Endothelial cell of umbilical vein (primary cell): ENCODE measurements at regions not wholly inside any gene's neighbourhood (a gene's known extent, or its start where the extent isn't known, plus 50 kb on each side); places are given as distances from the start of the nearest gene placed in this dataset.

ENCODE experiments used
- BruUV-seq: library from RNA; stranded (reverse); fragments of 400-500 nt; replicated peaks from 2 replicates; lab custom pipeline; 2021; lab: Mats Ljungman, UMichigan
- CTCF ChIA-PET: fragments of 300-600, 350-600 bp; sonication (Branson Sonifier 250); formaldehyde crosslinking; loops from one replicate; lab custom pipeline; 2021; ENCODE audit warnings: antibody characterized with exemption, inconsistent platforms; lab: Charles Lee
- POLR2A ChIA-PET: fragments of 300-600, 350-600 bp; sonication (Branson Sonifier 250); formaldehyde crosslinking; loops from one replicate; lab custom pipeline; 2021; ENCODE audit warnings: antibody characterized with exemption, inconsistent platforms; lab: Charles Lee
- DNase-seq: peaks from one replicate; pipeline ENCODE4 v3.0.0-alpha.2; 2011; ENCODE audit warnings: low read depth, low spot score
- FAIRE-seq: peaks from 2 replicates; lab custom pipeline; 2011; peaks lifted over from hg19 to GRCh38; lab: Jason Lieb, UNC
- H2AFZ ChIP-seq: 2 replicates; pipeline ENCODE4 v1.6.0; 2012; ENCODE audit warnings: low read depth, low read length, control low read depth, inconsistent platforms
- H3K27ac ChIP-seq: 2 replicates; pipeline ENCODE4 v1.5.1; 2011; ENCODE audit warnings: low read depth, mild to moderate bottlenecking, control low read depth, low read length, moderate library complexity; ENCODE audit not compliant: insufficient read depth
- H3K27me3 ChIP-seq, 2 experiments: 2 replicates each; pipeline versions ENCODE4 v1.6.0 to v1.6.1; 2011; ENCODE audit warnings: low read length in 2 of 2, mixed read lengths in 1 of 2; ENCODE audit not compliant: control insufficient read depth in 2 of 2, insufficient read depth in 2 of 2
- H3K36me3 ChIP-seq, 2 experiments: 2 replicates in 1 of 2; 3 replicates in 1 of 2; pipeline ENCODE4 v1.5.1; 2011; ENCODE audit warnings: low read length in 2 of 2, mild to moderate bottlenecking in 1 of 2, moderate library complexity in 1 of 2; ENCODE audit not compliant: control insufficient read depth in 2 of 2, insufficient read depth in 2 of 2; ENCODE audit errors: extremely low read depth in 1 of 2
- H3K4me1 ChIP-seq: 3 replicates; pipeline ENCODE4 v1.5.1; 2011; ENCODE audit warnings: mild to moderate bottlenecking, low read length; ENCODE audit not compliant: control insufficient read depth, insufficient read depth; ENCODE audit errors: extremely low read depth
- H3K4me2 ChIP-seq: 2 replicates; pipeline ENCODE4 v1.6.1; 2011; ENCODE audit warnings: low read length, control low read depth, mixed read lengths; ENCODE audit not compliant: insufficient read depth
- H3K4me3 ChIP-seq, 3 experiments: fragments of 200-600 bp in 1 of 3; sonication (generic), shearing (Covaris generic) in 1 of 3; replicated peaks in 1 of 3; 2 replicates each; pipeline ENCODE4 v1.5.1; 2011 to 2016; ENCODE audit warnings: control low read depth in 3 of 3, low read length in 3 of 3, mild to moderate bottlenecking in 2 of 3, inconsistent platforms in 1 of 3, low read depth in 1 of 3, moderate library complexity in 1 of 3; ENCODE audit not compliant: insufficient read depth in 1 of 3
- H3K79me2 ChIP-seq: 2 replicates; pipeline ENCODE4 v1.6.0; 2012; ENCODE audit warnings: low read length, inconsistent platforms; ENCODE audit not compliant: control insufficient read depth, insufficient read depth
- H3K9ac ChIP-seq: replicated peaks from 2 replicates; pipeline ENCODE3; 2011; ENCODE audit warnings: low read length, control low read depth; ENCODE audit not compliant: insufficient read depth; ENCODE audit errors: extremely low read depth
- H3K9me1 ChIP-seq: replicated peaks from 3 replicates; pipeline ENCODE4 v1.6.0; 2011; ENCODE audit warnings: mild to moderate bottlenecking, low read length; ENCODE audit not compliant: control insufficient read depth, insufficient read depth; ENCODE audit errors: extremely low read depth
- H3K9me3 ChIP-seq: replicated peaks from 2 replicates; pipeline ENCODE4 v1.5.1; 2012; ENCODE audit warnings: low read length, inconsistent platforms; ENCODE audit not compliant: control insufficient read depth, insufficient read depth
- H4K20me1 ChIP-seq: replicated peaks from 2 replicates; pipeline ENCODE3; 2011; ENCODE audit warnings: mild to moderate bottlenecking, low read length; ENCODE audit not compliant: control insufficient read depth, insufficient read depth; ENCODE audit errors: extremely low read depth
- EZH2 ChIP-seq: IDR thresholded peaks from 2 replicates; pipeline ENCODE4 v1.6.1; 2012; ENCODE audit warnings: borderline replicate concordance, low read depth, mild to moderate bottlenecking, moderate library complexity, low read length, inconsistent platforms; ENCODE audit not compliant: severe bottlenecking
- GATA2 ChIP-seq: IDR thresholded peaks from 2 replicates; pipeline ENCODE4 v1.7.0; 2011; ENCODE audit warnings: low read depth, mild to moderate bottlenecking, moderate library complexity, mixed read lengths, low read length; ENCODE audit not compliant: insufficient read length, insufficient read depth
- JUN ChIP-seq: IDR thresholded peaks from 2 replicates; pipeline ENCODE4 v1.6.1; 2011; ENCODE audit warnings: borderline replicate concordance, low read depth; ENCODE audit not compliant: insufficient read length, insufficient read depth
- MAX ChIP-seq: IDR thresholded peaks from 2 replicates; pipeline ENCODE4 v1.6.1; 2011; ENCODE audit not compliant: insufficient read depth, insufficient read length
- MYC ChIP-seq: IDR thresholded peaks from one replicate; pipeline ENCODE4 v1.6.1; 2011; ENCODE audit warnings: mild to moderate bottlenecking, low read depth, low read length
- POLR2A ChIP-seq: IDR thresholded peaks from 2 replicates; pipeline ENCODE4 v1.6.1; 2012; ENCODE audit warnings: low read depth, mild to moderate bottlenecking, control low read depth, low read length
- POLR2AphosphoS5 ChIP-seq: IDR thresholded peaks from 2 replicates; pipeline ENCODE4 v1.6.1; 2012; ENCODE audit warnings: low read depth, mild to moderate bottlenecking, control low read depth, low read length, moderate library complexity; ENCODE audit not compliant: insufficient read depth
- dilution Hi-C: fragments of 300-500 bp; cut with MboI; formaldehyde crosslinking; loops from one replicate; pipeline ENCODE4 v1.15.0; 2019; ENCODE audit warnings: low sequenced_read_pairs; ENCODE audit not compliant: extremely low pct_ligation_motif_present
- intact Hi-C: fragments of 100-400 bp; cut with micrococcal nuclease; formaldehyde crosslinking; loops from one replicate; pipeline ENCODE4 v1.10.0; 2022
- TF ChIP-seq, protein P1 (sequence below), 2 donors: IDR thresholded peaks; 1 replicate in 1 of 2; 2 replicates in 1 of 2; pipeline ENCODE4 v1.5.1; 2011; ENCODE audit warnings: low read length in 2 of 2, mild to moderate bottlenecking in 2 of 2, moderate library complexity in 2 of 2, control low read depth in 1 of 2, inconsistent platforms in 1 of 2, low read depth in 1 of 2; ENCODE audit not compliant: insufficient read depth in 1 of 2; ENCODE audit errors: extremely low read depth in 1 of 2

GRCh38 chr20:22346716-22347115, 237.7 kb downstream of the FOXA2 start:
- H3K4me2 ChIP-seq, result no peak overlapping the region
- POLR2A ChIA-PET, result no interaction called here

More at GRCh38 chr20:22346716-22347115, 237.7 kb downstream of the FOXA2 start:
- dilution Hi-C loops (loop anchor here (25.0 kb wide), 1 partner anchor 341 kb away; no protein-coding TSS in a partner anchor), intact Hi-C loops (no loop called here)
- DNase-seq (no peak), FAIRE-seq (no peak)
- no peaks in the 10 kb centered on the region for H4K20me1 ChIP-seq
- no peak overlapping the region for H3K9ac ChIP-seq
- no peaks in the 10 kb centered on the region for H3K27me3 ChIP-seq
- no peak overlapping the region for H3K27ac ChIP-seq
- no peak overlapping the region for H3K4me3 ChIP-seq
- CTCF ChIA-PET, result interaction anchor here (1.3 kb wide), 1 partner anchor 9 kb away, joined by 4 read pairs; no protein-coding TSS in a partner anchor
- H3K4me1 ChIP-seq, result no peaks in the 10 kb centered on the region
- no peaks in the 10 kb centered on the region for H3K9me3 ChIP-seq
- no peaks in the 10 kb centered on the region for H3K79me2 ChIP-seq
- H3K36me3 ChIP-seq, result no peaks in the 10 kb centered on the region
- TF ChIP-seq MYC (no peak), POLR2AphosphoS5 (no peak), GATA2 (no peak), JUN (no peak), MAX (no peak), EZH2 (no peak), POLR2A (no peak)
- TF ChIP-seq, protein P1, sequence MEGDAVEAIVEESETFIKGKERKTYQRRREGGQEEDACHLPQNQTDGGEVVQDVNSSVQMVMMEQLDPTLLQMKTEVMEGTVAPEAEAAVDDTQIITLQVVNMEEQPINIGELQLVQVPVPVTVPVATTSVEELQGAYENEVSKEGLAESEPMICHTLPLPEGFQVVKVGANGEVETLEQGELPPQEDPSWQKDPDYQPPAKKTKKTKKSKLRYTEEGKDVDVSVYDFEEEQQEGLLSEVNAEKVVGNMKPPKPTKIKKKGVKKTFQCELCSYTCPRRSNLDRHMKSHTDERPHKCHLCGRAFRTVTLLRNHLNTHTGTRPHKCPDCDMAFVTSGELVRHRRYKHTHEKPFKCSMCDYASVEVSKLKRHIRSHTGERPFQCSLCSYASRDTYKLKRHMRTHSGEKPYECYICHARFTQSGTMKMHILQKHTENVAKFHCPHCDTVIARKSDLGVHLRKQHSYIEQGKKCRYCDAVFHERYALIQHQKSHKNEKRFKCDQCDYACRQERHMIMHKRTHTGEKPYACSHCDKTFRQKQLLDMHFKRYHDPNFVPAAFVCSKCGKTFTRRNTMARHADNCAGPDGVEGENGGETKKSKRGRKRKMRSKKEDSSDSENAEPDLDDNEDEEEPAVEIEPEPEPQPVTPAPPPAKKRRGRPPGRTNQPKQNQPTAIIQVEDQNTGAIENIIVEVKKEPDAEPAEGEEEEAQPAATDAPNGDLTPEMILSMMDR (IDR thresholded peaks at IDR 0.05; ENCODE audit: extremely low read depth in 1 of 2, insufficient read depth in 1 of 2, low read depth in 1 of 2, low read length in 2 of 2), result no peak
- H2AFZ ChIP-seq, result no peak overlapping the region
- no TSS peak for BruUV-seq
- no peaks in the 10 kb centered on the region for H3K9me1 ChIP-seq
